GM18499 (cell line): ENCODE measurements at regions not wholly inside any gene's neighbourhood (a gene's known extent, or its start where the extent isn't known, plus 50 kb on each side); places are given as distances from the start of the nearest gene placed in this dataset.

Experiments used
- ATAC-seq: cut with Tn5 transposase; IDR thresholded peaks from one replicate; pipeline ENCODE4 v1.9.1; 2021; ENCODE audit warnings: moderate number of reproducible peaks; ENCODE audit not compliant: insufficient read depth, unreplicated experiment

DNA sequence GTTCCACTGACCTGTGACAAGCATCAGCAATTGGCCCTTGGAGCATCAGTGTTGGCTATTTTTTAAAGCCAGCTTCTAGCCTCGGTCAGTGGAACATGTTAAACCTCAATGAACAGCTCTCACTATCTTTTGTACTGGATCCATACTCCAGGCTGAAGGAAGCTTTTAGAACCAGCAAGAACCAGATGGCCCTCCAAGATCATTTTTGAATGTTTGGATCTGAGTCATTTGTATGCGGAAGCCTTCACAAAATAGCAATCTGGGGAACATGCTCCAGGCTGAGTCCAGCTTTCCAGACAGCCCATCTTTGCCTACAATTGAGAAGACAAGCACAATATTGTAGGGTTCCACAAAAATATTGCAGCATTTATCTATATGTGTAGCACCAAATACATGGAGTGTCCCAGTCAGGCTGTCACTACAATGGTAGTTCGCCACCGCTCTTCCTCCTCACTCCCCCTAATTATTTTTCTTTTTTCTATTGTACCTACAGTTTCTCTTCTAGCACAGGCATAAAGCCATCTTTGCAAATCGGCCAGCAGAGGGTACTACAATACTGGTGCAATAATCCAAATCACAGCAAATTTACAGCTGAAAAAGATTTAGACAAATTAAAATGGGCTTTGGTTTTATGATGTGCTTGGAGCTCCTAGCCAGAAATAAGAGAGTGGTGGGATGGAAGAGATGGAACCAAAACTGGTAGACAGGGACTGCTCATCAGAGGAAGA, 177.4 kb upstream of the BLID start:
- ATAC-seq, result no peak

DNA sequence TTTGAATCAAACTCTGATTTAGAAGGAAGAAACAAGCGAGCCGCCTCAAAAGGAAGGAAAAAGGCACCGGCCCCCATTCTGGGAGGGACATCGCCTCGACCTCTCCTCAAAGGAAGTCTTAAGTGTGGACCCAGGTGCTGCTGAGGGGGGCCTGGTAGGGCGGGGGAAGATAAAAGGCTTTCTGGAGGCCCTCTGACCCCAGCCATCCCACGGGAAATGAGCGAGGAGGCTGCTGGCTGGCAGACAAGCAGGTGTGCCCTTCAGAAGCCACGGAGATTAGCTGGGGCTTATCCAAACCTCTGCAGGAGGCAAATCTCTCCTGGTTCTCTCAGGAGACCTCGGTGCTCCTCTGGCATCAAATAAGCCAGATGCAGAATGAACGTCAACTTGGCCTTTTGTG, 171.4 kb upstream of the BLID start:
- ATAC-seq, result no peak

DNA sequence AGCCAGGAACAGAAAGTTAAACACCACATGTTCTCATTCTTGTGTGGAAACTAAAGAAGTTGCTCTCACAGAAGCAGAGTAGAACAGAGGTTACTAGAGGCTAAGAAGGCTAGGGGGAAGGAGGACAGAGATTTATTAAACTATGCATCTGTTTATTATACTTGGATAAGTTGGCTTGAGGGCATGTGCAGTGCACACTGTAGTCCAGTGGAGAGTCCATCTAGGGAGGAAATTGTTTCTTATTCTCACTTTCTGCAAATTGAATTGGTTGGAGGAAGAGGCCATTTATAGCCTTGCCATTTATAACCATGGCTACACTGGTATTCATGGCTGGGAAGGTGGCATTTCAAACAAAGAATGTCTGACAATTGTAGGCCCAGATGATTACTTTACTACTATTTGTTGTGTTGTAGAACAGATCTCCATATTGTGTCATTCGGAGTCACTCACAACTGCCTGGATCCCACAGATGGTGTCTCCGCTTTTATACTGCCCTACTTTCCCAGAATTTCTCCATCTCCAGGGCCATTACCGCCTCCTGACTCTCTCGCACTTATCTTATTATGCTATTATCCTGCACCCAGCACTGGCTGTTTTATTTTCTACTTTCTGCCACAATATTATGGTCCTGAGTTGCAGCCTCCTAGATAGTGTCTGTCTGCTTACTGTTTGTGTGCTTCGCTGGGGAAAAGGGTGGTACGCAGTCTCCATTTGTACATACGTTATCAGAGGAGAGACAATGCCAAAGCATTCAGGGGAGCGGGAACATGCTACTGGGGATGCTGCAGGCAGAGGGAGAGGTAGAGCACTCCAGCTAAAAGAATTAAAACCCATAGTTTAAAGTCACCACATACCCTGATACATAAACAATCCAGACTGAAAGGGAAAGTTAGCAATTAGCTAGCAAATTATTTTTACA, 169.3 kb upstream of the BLID start:
- ATAC-seq, result no peak

DNA sequence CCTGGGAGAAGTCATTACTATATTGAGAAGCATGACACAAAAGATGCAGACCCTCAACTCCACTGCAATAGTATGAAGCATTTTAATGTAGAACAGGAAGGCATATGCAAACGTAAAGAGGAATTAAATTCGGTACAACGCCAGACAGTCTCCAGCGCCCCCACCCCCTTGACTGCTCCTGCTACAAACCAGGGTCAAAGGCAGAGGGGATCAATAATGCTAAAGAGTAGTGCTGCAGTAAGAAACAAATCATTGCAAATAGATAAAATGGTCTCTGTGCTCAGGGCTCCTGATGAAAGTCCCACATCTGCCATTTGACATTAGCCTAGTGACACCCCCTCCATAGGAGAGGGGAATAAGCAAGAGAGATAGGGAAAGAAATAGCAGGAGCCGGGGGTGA, 164.9 kb upstream of the BLID start:
- ATAC-seq, result no peak

DNA sequence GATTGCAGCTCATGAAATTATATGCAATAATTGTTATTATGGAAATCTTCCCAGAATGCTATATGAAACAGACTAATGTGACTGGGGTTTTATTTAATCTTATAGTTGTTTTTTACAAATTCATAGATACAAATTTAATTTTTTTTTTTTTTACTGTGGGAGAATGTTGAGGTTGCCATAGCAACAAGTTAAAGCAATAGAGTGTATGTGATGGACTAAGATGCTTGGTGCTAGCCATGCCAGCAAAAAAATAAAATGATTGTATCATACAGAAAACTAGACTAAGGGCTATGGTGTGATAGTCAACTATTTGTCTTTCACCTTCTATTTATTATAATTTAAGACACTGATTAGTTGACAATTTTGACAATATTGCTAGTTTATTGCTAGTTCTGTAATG, 163.2 kb upstream of the BLID start:
- no peak for ATAC-seq

DNA sequence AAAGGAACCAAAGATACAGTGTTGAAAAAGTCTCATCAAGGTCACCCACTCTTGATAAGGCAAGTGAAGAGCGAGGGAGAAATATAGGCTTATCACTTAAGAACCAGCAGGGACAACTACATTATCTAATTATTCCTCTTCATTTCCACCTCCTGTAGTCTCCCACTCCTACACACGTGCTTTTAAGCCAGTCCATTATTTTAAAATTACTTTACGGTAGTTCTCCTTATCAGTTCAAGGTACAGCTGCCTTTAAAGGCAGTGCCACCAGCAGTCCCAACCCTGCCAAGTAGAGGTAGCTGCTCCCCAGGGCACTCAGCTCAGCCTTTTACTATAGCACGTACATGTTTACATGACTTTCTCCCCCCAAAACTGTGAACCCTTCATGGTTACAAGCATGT, 161.5 kb upstream of the BLID start:
- ATAC-seq, result no peak

DNA sequence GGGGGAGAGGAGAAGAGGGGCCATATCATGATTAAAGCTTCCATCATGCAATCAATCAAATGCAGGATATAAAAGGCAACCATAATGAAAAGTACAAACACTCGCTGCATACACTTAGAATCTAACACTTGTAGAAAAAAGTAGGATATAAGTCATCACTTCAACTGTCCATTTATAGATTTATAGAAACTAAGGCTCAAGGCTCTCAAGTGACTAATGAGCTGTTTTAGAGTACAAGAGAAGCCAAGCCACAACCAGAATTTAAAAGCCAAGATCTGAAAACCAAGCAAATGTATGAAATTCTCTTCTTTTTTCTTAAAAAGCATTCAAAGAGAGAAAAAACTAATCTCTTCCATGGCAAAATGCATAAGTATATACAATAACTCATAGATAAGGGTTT, 160.2 kb upstream of the BLID start:
- ATAC-seq, result no peak

DNA sequence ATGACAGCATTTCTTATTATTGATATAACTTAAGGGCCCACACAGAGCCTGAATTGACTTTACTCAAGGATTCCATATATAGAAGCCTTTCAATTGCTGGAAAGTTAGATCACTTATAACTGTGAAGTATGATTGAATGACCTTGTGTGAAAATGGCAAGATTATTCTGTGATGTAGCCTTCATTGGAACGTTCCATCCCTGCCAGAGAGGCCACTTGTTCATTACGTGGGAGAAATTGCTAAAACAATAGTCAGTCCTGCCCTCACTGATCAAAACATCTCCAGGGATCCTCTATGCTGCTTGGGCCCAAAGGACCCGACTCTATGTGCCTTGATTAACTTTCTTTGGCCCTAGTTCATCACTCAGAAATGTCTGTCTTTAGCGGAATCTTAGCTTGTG, 159.5 kb upstream of the BLID start:
- no peak for ATAC-seq

DNA sequence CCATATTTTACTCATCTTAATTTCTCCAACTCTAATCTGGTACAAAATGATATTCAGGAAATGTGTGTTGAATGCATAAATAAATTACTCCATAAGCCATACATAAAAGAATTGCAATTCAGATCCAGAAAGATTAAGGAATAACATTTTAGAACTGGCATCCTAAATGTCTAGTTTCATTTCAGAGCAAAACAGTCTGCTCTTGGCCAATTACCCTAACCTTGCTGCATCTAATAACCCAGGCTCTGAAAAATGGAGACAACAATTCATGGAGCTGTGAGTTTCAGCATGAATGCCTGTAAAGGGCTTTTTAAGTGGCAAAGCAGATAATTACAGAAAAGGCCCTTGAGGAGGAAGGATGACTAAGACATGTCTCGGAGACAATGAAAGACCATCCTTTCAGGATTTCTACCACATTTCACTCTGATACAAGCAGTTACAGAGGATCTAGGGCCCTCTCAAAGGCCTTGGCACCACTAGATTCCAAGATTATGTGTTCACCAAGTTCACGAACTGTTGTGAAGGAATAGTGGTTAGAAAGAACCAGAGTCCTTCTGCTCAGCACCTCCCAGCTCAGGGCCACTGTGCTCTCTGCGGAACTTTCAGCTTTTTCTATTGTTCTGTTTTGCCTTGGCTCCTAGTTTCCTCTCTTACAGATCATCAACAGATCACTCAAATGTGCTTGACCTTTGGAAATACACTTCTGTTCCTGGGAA, 157.6 kb upstream of the BLID start:
- ATAC-seq, result no peak

DNA sequence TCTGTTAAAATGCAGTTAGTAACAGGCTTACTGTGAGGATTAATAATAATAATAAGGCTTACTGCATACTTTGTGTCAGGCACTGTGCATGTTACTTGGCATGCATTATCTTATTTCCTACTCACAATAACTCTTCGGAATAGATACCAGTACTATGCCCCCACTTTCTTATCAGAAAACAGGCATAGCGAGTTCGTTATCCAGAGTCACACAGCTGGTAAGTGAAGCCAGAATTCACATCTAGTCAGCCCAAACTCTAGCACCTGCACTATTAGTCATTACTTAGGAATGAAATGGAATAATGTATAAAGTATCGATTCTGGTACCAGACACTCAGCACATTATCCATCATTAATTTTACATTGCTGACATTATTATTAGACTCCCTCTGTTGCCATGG, 155.7 kb upstream of the BLID start:
- ATAC-seq, result no peak

DNA sequence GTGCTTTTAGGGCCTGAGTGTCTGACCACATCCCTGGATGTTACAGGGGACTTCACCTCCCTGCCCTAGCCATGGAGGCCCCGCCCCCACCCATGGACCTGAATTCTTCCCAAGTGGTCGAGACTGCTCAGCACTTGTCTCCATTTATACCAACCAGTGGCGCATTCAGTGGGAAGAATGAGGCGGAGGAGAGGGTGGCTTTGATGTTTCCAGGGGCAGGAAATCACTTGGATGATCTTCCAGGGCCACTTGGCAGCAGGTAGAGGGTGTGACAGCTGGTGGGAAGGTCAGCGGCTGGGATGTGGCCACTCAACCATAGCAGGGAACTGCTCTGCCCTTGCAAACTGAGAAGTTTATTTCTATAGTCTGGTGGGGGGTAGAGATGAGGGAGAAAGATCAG, 155.1 kb upstream of the BLID start:
- no peak for ATAC-seq

DNA sequence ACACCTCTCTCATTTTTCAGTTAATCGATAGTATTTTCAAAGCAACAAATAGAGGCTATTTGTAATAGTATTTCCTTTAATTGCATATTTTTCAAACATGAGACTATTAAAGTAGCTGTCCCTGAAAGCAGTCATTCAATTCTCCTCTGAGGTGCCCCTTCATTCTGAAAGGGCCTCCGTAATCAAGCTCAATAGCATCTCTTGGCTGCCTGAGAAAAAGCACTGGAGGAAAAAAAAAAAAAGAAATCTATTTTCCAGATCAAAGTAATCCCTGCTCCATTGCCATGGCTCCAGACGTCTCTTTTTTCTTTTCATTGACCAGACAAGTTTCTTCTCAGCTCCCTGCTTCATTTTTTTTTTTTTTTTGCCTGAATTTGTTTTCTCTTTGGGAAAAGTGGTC, 154.5 kb upstream of the BLID start:
- no peak for ATAC-seq

DNA sequence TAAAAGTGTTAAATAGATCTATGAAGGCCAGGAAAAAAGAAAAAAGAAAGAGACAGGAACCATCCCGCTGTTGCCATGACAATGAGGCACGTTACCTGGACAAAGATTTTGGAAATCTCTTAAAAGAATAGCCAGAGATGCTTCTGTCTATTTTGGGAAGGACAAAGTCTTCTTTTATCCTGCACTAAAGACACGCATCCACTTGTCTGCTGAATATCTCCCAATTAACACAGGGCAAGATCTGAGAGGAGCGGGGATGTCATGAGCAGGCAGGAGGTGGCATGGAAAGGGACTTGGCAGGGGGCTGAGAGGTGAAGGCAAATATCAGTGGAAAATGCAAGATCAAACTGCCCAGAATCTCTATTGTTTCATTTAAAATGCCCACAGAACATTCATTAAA, 153.8 kb upstream of the BLID start:
- ATAC-seq, result no peak

DNA sequence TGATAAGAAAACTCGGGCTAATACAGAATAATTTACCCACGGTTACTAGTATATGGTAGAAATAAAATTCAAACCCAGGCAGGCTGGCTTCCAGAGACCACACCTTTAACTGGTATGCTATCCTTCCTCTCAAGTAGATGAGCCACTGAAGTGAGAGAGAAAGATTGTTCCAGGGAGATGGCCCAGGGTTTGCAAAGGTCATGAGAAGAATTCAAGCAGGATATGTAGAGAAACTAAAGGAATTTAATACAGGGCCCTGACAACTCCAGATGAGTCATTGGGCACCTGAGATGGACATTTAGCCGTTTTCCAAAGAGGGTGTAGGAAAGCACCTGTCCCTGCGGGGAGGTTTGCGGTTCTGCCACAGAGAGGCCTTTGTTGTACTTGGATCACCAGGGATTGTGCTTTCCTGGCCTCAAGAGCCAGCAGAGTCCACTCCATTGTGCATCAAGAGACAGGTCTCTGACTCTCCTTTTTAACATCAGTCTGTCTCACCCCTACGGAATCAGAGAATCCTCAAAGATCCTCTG, 152.7 kb upstream of the BLID start:
- ATAC-seq, result no peak

DNA sequence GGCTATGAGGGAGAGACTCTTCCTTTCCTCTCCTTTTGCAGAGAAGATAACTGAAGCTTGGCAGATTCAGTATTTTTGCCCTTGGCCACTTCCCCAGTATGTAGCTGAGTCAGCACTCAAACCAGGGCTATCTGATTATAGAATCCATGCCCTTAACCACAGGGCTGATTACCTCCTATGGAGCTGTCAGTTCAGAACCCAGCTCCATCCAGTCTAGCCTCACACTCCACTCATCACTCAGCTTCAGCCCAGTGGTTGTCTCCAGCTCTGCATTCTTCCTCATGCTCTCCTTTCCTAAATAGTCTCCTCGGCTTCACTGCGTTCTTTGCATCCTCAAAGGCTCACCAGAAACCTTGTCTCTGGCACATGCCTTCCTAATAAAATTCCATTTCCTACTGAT, 151.6 kb upstream of the BLID start:
- no peak for ATAC-seq

DNA sequence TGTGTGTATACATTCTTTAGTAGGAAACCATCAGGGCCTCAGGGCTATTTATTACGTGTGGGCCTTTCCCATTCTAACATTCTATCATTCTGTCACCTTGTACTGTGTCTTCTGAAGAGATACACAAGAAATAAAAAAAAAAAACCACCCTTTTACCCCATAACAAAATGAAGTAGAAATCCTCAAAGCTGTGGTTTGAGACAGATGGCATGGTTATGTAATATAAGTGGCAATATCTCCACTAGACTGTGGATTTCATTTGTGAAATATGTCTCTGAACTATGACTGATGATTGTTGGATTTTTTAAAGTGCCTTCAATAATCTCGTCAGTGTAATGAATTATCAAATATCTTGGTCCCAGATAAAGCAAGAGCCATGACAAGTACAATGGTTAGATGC, 150.0 kb upstream of the BLID start:
- ATAC-seq, result no peak

DNA sequence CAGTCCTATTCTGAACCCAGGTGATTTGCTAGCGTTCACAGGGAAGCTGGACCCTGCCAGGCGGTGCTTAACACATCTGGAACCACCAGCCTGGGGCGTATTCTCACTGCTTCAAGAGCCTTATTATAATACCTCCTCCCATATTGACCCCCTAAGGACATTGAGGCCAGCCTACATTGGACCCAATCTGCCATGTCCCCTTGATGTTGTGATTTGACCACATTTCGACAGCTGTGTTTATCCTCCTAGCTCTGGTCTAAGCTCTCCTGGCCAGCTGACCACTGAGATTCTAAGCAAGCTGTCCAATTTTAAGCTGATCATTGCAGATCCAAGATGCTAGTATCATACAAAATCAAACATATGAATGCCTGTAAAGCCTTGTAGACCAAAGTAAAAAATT, 148.1 kb upstream of the BLID start:
- no peak for ATAC-seq

DNA sequence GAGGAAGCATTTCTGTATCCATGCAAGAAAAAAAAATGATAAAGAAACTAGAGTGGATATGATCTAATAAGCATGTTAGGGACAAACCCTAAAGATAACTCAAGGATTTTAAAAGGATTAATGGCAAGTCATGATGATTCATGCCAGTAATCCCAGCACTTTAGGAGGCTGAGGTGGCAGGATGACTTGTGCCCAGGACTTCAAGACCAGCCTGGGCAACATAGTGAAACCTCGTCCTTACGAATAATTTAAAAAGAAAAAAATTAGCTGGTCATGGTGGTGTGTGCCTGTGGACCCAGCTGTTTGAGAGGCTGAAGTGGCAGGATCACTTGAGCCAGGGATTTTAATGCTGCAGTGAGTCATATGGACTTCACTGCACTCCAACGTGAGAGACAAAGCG, 145.5 kb upstream of the BLID start:
- ATAC-seq, result no peak

DNA sequence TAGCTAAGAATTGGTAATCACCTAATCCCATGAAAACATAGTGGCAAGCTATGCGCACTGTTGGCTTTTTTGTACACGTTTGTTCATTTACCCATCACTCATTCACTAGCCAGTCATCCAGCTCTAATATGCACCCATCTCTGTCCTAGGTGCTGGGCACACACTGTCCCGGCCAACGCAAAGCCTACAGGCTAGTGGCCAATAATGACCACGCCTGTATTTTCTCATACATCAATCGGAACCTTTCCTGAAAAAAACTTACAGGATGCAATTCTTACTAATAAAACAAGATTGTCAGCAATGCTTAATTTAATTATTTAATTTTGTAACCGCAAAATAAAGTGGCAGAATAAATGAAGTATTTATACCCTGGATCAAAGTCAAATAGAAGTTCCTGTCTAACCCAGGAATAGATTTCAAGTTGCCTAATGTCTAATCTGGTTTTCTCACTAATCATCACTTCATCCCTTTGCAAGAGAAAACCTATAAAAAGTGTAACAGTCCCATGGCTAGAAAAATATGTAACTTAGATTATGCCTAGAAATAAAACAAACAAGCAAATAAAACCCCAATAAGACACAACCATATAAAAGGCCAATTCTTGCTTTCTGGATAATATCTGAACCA, 143.3 kb upstream of the BLID start:
- ATAC-seq, result no peak

DNA sequence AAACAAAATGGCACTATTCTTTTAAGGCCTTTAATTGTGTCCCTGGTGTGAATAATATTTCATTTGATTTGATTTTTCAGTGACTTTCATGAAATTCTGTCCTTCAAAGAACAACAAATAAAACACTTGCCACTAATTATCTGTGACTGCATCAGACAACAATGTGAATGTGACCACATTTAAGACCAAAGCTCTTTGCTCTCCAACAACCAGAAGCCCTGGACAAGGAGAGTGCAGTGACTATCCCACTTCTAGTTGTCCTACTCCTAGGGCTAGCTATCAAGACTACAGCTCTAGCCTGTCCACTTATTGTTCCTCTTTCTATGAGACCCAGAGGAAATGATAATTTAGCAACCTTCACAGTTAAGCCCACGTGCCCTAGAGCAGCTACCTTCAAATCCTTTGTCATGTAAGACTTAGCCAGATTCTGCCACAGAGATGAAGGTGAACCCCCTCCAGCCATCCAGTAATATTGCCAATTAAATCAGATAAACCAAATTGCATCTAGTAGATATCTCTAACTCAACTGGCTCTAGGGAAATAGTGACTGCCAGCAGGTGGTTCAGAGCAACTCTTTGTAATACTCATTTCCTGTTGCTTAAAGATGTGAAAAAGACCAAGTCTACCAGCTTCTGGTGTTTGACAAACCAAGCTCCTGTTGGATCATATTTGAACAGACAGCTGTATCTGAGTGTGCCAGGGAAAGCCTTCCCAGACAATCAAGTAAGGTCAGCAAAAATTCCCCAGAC, 142.6 kb upstream of the BLID start:
- no peak for ATAC-seq
